Glutamatergic neuron (in vitro differentiated cells): ENCODE measurements at regions not wholly inside any gene's neighbourhood (a gene's known extent, or its start where the extent isn't known, plus 50 kb on each side); places are given as distances from the start of the nearest gene placed in this dataset.

Experiments used
- DNase-seq: peaks from one replicate; pipeline ENCODE4 v3.0.0; 2022
- H3K27ac Mint-ChIP-seq: one replicate; pipeline ENCODE4 v1.8.0; 2020; ENCODE audit warnings: mild to moderate bottlenecking, mixed read lengths, inconsistent platforms; ENCODE audit not compliant: unreplicated experiment
- H3K27me3 Mint-ChIP-seq: one replicate; pipeline ENCODE4 v1.8.0; 2020; ENCODE audit warnings: mild to moderate bottlenecking, moderate library complexity, mixed read lengths, inconsistent platforms; ENCODE audit not compliant: unreplicated experiment
- H3K36me3 Mint-ChIP-seq: one replicate; pipeline ENCODE4 v1.8.0; 2020; ENCODE audit warnings: mild to moderate bottlenecking, mixed read lengths, inconsistent platforms; ENCODE audit not compliant: unreplicated experiment
- H3K4me1 Mint-ChIP-seq: one replicate; pipeline ENCODE4 v1.8.0; 2020; ENCODE audit warnings: mild to moderate bottlenecking, low read depth, mixed read lengths, inconsistent platforms; ENCODE audit not compliant: unreplicated experiment
- H3K4me3 Mint-ChIP-seq: one replicate; pipeline ENCODE4 v1.8.0; 2020; ENCODE audit warnings: mild to moderate bottlenecking, mixed read lengths, inconsistent platforms; ENCODE audit not compliant: unreplicated experiment
- H3K9me3 Mint-ChIP-seq: one replicate; pipeline ENCODE4 v1.8.0; 2020; ENCODE audit warnings: mild to moderate bottlenecking, moderate library complexity, mixed read lengths, inconsistent platforms; ENCODE audit not compliant: unreplicated experiment
- CTCF ChIP-seq: fragments of 200-600 bp; sonication (generic); IDR thresholded peaks from one replicate; pipeline ENCODE4 v1.5.0; 2021; ENCODE audit not compliant: partially characterized antibody, unreplicated experiment

- H3K9me3 Mint-ChIP-seq = peaks cover 1% of the 10 kb centered on the region
- no peaks in the 10 kb centered on the region for H3K27me3 Mint-ChIP-seq
- H3K36me3 Mint-ChIP-seq = no peaks in the 10 kb centered on the region
- DNase-seq = no peak
- no peak overlapping the region for H3K27ac Mint-ChIP-seq
- H3K4me3 Mint-ChIP-seq = no peak overlapping the region
- TF ChIP-seq CTCF = no peak
- no peaks in the 10 kb centered on the region for H3K4me1 Mint-ChIP-seq
Observed at GRCh38 chr3:167100200-167100599, 279.9 kb downstream of the ZBBX start.

- Mint-ChIP-seq H3K27ac (no peak overlapping the region), H3K9me3 (peaks cover 1% of the 10 kb centered on the region), H3K4me1 (peaks cover 6% of the 10 kb centered on the region), H3K36me3 (no peaks in the 10 kb centered on the region), H3K4me3 (no peak overlapping the region), H3K27me3 (no peaks in the 10 kb centered on the region)
- no peak for TF ChIP-seq CTCF
- no peak for DNase-seq
Observed at GRCh38 chr3:167095976-167096375, 284.1 kb downstream of the ZBBX start.

- no peak for DNase-seq
- no peak overlapping the region for H3K4me3 Mint-ChIP-seq
Observed at GRCh38 chr3:167094632-167095031, 285.5 kb downstream of the ZBBX start.

GRCh38 chr3:167091226-167091625 is 288.9 kb downstream of the ZBBX start:
- TF ChIP-seq CTCF = no peak
- no peaks in the 10 kb centered on the region for H3K36me3 Mint-ChIP-seq
- no peak for DNase-seq
- H3K4me3 Mint-ChIP-seq = no peak overlapping the region
- peak overlapping the region; percentile 59 for H3K27ac Mint-ChIP-seq
- peaks cover 6% of the 10 kb centered on the region for H3K4me1 Mint-ChIP-seq
- H3K9me3 Mint-ChIP-seq = no peaks in the 10 kb centered on the region
- H3K27me3 Mint-ChIP-seq = no peaks in the 10 kb centered on the region

More at GRCh38 chr3:167094632-167095031, 285.5 kb downstream of the ZBBX start:
- no peaks in the 10 kb centered on the region for H3K36me3 Mint-ChIP-seq
- peaks cover 6% of the 10 kb centered on the region for H3K4me1 Mint-ChIP-seq
- no peak for TF ChIP-seq CTCF
- no peaks in the 10 kb centered on the region for H3K27me3 Mint-ChIP-seq
- no peaks in the 10 kb centered on the region for H3K9me3 Mint-ChIP-seq
- H3K27ac Mint-ChIP-seq = no peak overlapping the region

GRCh38 chr3:167084545-167084944 is 295.6 kb downstream of the ZBBX start:
- Mint-ChIP-seq H3K9me3 (no peaks in the 10 kb centered on the region), H3K27ac (no peak overlapping the region), H3K4me1 (peaks cover 2% of the 10 kb centered on the region), H3K27me3 (no peaks in the 10 kb centered on the region), H3K36me3 (no peaks in the 10 kb centered on the region), H3K4me3 (no peak overlapping the region)
- TF ChIP-seq CTCF = no peak
- DNase-seq = no peak
